ENCODE measurements at regions not wholly inside any gene's neighbourhood (a gene's known extent, or its start where the extent isn't known, plus 50 kb on each side); places are given as distances from the start of the nearest gene placed in this dataset.

DNA sequence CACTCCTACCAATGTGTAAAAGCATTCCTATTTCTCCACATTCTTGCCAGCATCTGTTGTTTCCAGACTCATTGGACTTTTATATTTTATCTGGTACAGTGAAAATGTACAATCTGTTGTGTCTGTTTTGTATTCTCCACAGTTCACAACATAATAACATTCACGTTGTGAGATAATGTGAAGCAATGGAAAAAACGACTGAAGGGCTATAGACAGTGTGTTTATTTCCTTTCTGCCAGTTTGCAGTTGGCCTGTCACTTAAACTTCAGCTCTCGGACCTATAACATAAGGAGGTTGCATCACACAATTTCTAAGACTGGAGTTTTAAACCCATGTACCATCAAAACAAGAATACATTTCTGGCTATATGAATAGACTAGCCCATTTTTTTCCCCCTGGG lies 965.5 kb upstream of the ATXN8OS start:
- TF ChIP-seq, protein P1, sequence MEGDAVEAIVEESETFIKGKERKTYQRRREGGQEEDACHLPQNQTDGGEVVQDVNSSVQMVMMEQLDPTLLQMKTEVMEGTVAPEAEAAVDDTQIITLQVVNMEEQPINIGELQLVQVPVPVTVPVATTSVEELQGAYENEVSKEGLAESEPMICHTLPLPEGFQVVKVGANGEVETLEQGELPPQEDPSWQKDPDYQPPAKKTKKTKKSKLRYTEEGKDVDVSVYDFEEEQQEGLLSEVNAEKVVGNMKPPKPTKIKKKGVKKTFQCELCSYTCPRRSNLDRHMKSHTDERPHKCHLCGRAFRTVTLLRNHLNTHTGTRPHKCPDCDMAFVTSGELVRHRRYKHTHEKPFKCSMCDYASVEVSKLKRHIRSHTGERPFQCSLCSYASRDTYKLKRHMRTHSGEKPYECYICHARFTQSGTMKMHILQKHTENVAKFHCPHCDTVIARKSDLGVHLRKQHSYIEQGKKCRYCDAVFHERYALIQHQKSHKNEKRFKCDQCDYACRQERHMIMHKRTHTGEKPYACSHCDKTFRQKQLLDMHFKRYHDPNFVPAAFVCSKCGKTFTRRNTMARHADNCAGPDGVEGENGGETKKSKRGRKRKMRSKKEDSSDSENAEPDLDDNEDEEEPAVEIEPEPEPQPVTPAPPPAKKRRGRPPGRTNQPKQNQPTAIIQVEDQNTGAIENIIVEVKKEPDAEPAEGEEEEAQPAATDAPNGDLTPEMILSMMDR (IDR thresholded peaks at IDR 0.05; ENCODE audit: insufficient read depth, low read length, poor library complexity, severe bottlenecking) = no peak
- TF ChIP-seq EZH2phosphoT487 (conservative IDR thresholded peaks at IDR 0.05; ENCODE audit: low read length) = no peak
